ENCODE measurements at regions not wholly inside any gene's neighbourhood (a gene's known extent, or its start where the extent isn't known, plus 50 kb on each side); places are given as distances from the start of the nearest gene placed in this dataset.

DNA sequence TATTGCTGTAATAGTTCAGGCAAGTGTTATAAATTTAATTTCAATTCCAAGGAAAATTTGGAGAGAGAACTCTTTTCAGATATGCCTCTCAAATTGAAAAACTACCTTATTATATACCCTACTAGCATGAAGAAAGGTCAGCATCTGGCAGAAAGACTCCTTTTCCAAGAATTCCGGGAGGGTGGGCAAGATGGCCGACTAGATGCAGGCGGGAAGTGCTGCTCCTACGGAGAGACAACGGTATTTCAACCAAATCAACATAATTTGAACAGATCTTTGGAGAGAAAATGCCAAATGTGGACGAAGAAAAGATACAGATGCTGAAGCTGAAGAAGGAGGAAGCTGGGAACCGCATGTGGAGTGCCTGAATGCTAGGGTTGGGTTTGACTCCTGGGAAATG is 53.8 kb upstream of the INTU start:
- Histone ChIP-seq H3K9me3 (no peaks in the 10 kb centered on the region), H3K4me3 (no peak overlapping the region), H3K36me3 (ENCODE audit: insufficient read depth in 1 of 2, low read depth in 1 of 2) (no peaks in the 10 kb centered on the region), H3K27me3 (ENCODE audit: insufficient read depth in 3 of 3, low read length in 2 of 3) (no peaks in the 10 kb centered on the region), H3K27ac (no peak overlapping the region), H3K4me1 (no peaks in the 10 kb centered on the region)
- DNase-seq: no peak
- no peak for TF ChIP-seq CTCF (IDR thresholded peaks at IDR 0.05)
- intact Hi-C loops (cut with DNase I): no loop called here
- WGBS, 3 donors: 91 to 96% (median 93%) methylated on average over 7 of the region's 7 CpGs
- ATAC-seq: no peak

GRCh38 chr4:127579821-127580220 is 52.9 kb upstream of the INTU start:
- intact Hi-C loops (cut with DNase I): no loop called here

DNA sequence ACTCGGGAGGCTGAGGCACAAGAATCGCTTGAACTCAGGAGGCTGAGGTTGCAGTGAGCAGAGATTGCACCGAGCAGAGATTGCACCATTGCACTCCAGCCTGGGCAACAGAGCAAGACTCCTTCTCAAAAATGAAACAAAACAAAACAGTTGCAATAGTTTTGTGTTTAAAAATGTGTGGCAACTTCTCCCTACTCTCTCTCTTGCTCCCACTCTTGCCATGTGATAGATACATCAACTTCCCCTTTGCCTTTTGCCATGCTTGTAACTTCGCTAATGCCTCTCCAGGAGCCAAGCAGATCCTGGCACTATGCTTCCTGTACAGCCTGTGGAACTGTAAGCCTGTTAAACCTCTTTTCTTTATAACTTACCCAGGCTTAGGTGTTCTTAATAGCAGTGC is 52.5 kb upstream of the INTU start:
- Histone ChIP-seq H3K9me3 (no peaks in the 10 kb centered on the region), H3K36me3 (ENCODE audit: insufficient read depth in 1 of 2, low read depth in 1 of 2) (no peaks in the 10 kb centered on the region), H3K27ac (no peak overlapping the region), H3K4me3 (no peak overlapping the region), H3K27me3 (ENCODE audit: insufficient read depth in 3 of 3, low read length in 2 of 3) (no peaks in the 10 kb centered on the region), H3K4me1 (no peaks in the 10 kb centered on the region)
- ATAC-seq (no peak), DNase-seq (no peak)
- WGBS, 3 donors: 94 to 98% (median 96%) methylated on average over 4 of the region's 4 CpGs
- intact Hi-C loops (cut with DNase I): no loop called here
- no peak for TF ChIP-seq CTCF (IDR thresholded peaks at IDR 0.05)

More at GRCh38 chr4:127579821-127580220, 52.9 kb upstream of the INTU start:
- no peak for ATAC-seq
- Histone ChIP-seq H3K36me3 (ENCODE audit: insufficient read depth in 1 of 2, low read depth in 1 of 2) (no peaks in the 10 kb centered on the region), H3K27ac (no peak overlapping the region), H3K9me3 (no peaks in the 10 kb centered on the region), H3K27me3 (ENCODE audit: insufficient read depth in 3 of 3, low read length in 2 of 3) (no peaks in the 10 kb centered on the region), H3K4me1 (no peaks in the 10 kb centered on the region), H3K4me3 (no peak overlapping the region)
- DNase-seq: no peak
- TF ChIP-seq CTCF (IDR thresholded peaks at IDR 0.05): no peak
- WGBS, 3 donors: 93 to 95% (median 94%) methylated on average over 12 of the region's 12 CpGs

DNA sequence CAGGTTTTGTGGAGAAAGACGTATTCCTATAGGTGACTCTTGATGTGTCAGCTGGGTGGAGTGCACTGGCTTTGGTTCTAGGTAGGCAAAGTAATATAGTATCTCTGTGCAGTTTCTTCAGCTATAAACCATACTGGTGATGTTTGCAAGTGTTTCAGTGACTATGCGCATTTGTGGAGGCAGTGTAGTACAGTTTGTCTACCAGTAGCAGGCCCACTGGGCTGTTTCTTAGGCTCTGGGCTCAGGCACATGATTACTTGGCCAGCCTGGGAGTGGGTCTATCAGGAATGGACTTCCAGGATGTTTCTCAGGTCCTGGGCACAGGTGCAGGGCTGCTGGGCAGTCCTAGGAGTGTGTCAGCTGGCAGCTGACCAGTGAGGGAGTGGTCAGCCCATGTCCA is 51.9 kb upstream of the INTU start:
- no peak for TF ChIP-seq CTCF (IDR thresholded peaks at IDR 0.05)
- intact Hi-C loops (cut with DNase I): no loop called here
- Histone ChIP-seq H3K27me3 (ENCODE audit: insufficient read depth in 3 of 3, low read length in 2 of 3) (no peaks in the 10 kb centered on the region), H3K36me3 (ENCODE audit: insufficient read depth in 1 of 2, low read depth in 1 of 2) (no peaks in the 10 kb centered on the region), H3K27ac (no peak overlapping the region), H3K4me3 (no peak overlapping the region), H3K4me1 (no peaks in the 10 kb centered on the region), H3K9me3 (no peaks in the 10 kb centered on the region)
- ATAC-seq (no peak), DNase-seq (no peak)
- 92 to 95% (median 94%) methylated on average over 2 of the region's 2 CpGs for WGBS, 3 donors

Data from psoas muscle (tissue), 7 donors.